Activated gamma-delta T cell treated with anti-CD3 and anti-CD28 coated beads, Interleukin-2, amount 50 U/mL, for 16 hours (primary cell): ENCODE measurements at regions not wholly inside any gene's neighbourhood (a gene's known extent, or its start where the extent isn't known, plus 50 kb on each side); places are given as distances from the start of the nearest gene placed in this dataset.
"Not testable (repeated sequence)": the region's sequence is repeated elsewhere in the genome, so short reads cannot be mapped to it uniquely, and the experiment has no call there.

Experiments used
- DNase-seq: peaks from one replicate; pipeline ENCODE4 v3.0.0-alpha.2; 2020; ENCODE audit warnings: low read depth

GRCh38 chrX:131595120-131595519 lies 51.2 kb downstream of the OR13H1 start:
- no peak for DNase-seq

- DNase-seq = no peak
Observed at GRCh38 chrX:131607792-131608369, 64.0 kb downstream of the OR13H1 start.

GRCh38 chrX:131609480-131609879 lies 65.6 kb downstream of the OR13H1 start:
- no peak for DNase-seq

GRCh38 chrX:131613260-131613659 lies 69.4 kb downstream of the OR13H1 start:
- no peak for DNase-seq

- DNase-seq = no peak
Observed at GRCh38 chrX:131614241-131614640, 70.4 kb downstream of the OR13H1 start.

- no peak for DNase-seq
Observed at GRCh38 chrX:131617182-131617581, 73.3 kb downstream of the OR13H1 start.

- no peak for DNase-seq
Observed at GRCh38 chrX:131621650-131622049, 77.8 kb downstream of the OR13H1 start.

- no peak for DNase-seq
Observed at GRCh38 chrX:131626681-131627296, 82.9 kb downstream of the OR13H1 start.

GRCh38 chrX:131630534-131630933 lies 86.7 kb downstream of the OR13H1 start:
- no peak for DNase-seq

- DNase-seq = peak; percentile 5
Observed at GRCh38 chrX:131633285-131633917, 89.5 kb downstream of the OR13H1 start.

- no peak for DNase-seq
Observed at GRCh38 chrX:131634900-131635299, 91.0 kb downstream of the OR13H1 start.

GRCh38 chrX:131646106-131646505 lies 102.2 kb downstream of the OR13H1 start:
- DNase-seq = no peak

- no peak for DNase-seq
Observed at GRCh38 chrX:131649741-131650140, 105.9 kb downstream of the OR13H1 start.

- DNase-seq = no peak
Observed at GRCh38 chrX:131650637-131651410, 107.0 kb downstream of the OR13H1 start.

GRCh38 chrX:131663726-131664125 lies 119.9 kb downstream of the OR13H1 start:
- DNase-seq = not testable (repeated sequence)

GRCh38 chrX:131671735-131672134 lies 127.9 kb downstream of the OR13H1 start:
- no peak for DNase-seq

- DNase-seq = no peak
Observed at GRCh38 chrX:131675596-131676194, 131.8 kb downstream of the OR13H1 start.

GRCh38 chrX:131677655-131678628 lies 134.1 kb downstream of the OR13H1 start:
- peak; percentile 7 for DNase-seq

- DNase-seq = not testable (repeated sequence)
Observed at GRCh38 chrX:131682735-131683134, 138.9 kb downstream of the OR13H1 start.

- DNase-seq = no peak
Observed at GRCh38 chrX:131693359-131693758, 149.5 kb downstream of the OR13H1 start.

- not testable (repeated sequence) for DNase-seq
Observed at GRCh38 chrX:131696989-131697388, 153.1 kb downstream of the OR13H1 start.
